ENCODE measurements at regions not wholly inside any gene's neighbourhood (a gene's known extent, or its start where the extent isn't known, plus 50 kb on each side); places are given as distances from the start of the nearest gene placed in this dataset.

DNA sequence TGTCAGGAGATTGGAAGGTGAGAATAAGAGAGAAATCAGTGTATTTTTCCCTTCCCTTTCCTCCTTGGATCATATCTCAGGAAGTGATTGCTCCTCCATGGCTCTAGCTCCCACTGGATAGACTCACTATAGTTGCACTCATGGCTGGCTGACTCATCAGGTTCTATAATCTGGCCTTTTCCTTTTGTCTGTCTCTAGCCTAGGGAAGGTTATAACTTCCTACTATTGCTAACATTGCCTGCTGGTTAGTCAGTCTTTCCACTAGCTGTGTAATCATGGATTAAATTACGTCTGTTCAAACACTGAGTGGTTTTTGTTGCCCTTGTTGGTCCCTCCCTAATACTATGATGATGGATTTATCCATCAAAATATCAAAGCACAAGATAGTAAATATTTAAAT lies 195.5 kb upstream of the VEGFC start:
- Histone ChIP-seq H3K4me3 (no peak overlapping the region), H3K27me3 (no peaks in the 10 kb centered on the region), H3K9me3 (no peaks in the 10 kb centered on the region), H3K36me3 (ENCODE audit: low read depth, missing control alignments) (no peaks in the 10 kb centered on the region), H3K4me1 (no peaks in the 10 kb centered on the region), H3K27ac (no peak overlapping the region)
- intact Hi-C loops (cut with DNase I; ENCODE audit: low total_unique reads) = no loop called here
- WGBS, 2 donors = 68 to 74% methylated on average over 1 of the region's 1 CpG
- DNase-seq = no peak
- no peak for TF ChIP-seq POLR2A (IDR thresholded peaks at IDR 0.05)
- TF ChIP-seq, protein P1, sequence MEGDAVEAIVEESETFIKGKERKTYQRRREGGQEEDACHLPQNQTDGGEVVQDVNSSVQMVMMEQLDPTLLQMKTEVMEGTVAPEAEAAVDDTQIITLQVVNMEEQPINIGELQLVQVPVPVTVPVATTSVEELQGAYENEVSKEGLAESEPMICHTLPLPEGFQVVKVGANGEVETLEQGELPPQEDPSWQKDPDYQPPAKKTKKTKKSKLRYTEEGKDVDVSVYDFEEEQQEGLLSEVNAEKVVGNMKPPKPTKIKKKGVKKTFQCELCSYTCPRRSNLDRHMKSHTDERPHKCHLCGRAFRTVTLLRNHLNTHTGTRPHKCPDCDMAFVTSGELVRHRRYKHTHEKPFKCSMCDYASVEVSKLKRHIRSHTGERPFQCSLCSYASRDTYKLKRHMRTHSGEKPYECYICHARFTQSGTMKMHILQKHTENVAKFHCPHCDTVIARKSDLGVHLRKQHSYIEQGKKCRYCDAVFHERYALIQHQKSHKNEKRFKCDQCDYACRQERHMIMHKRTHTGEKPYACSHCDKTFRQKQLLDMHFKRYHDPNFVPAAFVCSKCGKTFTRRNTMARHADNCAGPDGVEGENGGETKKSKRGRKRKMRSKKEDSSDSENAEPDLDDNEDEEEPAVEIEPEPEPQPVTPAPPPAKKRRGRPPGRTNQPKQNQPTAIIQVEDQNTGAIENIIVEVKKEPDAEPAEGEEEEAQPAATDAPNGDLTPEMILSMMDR (IDR thresholded peaks at IDR 0.05) = no peak

DNA sequence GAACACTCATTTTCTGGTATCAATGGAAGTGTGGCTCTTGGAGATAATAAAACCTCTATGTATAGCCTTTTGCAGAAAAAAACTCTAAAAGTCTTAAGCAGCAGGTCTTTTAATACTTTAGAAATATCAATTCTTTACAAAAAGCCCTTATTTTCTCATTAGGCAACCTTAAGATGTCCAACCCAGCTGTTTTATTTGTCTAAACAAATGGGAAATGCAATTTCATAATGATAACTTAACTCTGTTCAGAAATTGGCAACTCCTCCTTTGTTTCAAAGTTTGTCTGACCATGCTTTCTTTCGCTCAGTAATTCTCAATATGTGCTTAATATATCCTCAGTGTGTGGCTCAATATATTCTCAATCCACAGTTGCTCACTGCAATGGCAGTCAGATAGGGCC lies 196.5 kb upstream of the VEGFC start:
- Histone ChIP-seq H3K4me1 (no peaks in the 10 kb centered on the region), H3K9me3 (no peaks in the 10 kb centered on the region), H3K27me3 (no peaks in the 10 kb centered on the region), H3K4me3 (no peak overlapping the region), H3K36me3 (ENCODE audit: low read depth, missing control alignments) (no peaks in the 10 kb centered on the region), H3K27ac (no peak overlapping the region)
- WGBS, 2 donors = 76 to 77% methylated on average over 1 of the region's 1 CpG
- DNase-seq = no peak
- intact Hi-C loops (cut with DNase I; ENCODE audit: low total_unique reads) = no loop called here
- TF ChIP-seq, protein P1 (IDR thresholded peaks at IDR 0.05) = no peak
- TF ChIP-seq POLR2A (IDR thresholded peaks at IDR 0.05) = no peak

DNA sequence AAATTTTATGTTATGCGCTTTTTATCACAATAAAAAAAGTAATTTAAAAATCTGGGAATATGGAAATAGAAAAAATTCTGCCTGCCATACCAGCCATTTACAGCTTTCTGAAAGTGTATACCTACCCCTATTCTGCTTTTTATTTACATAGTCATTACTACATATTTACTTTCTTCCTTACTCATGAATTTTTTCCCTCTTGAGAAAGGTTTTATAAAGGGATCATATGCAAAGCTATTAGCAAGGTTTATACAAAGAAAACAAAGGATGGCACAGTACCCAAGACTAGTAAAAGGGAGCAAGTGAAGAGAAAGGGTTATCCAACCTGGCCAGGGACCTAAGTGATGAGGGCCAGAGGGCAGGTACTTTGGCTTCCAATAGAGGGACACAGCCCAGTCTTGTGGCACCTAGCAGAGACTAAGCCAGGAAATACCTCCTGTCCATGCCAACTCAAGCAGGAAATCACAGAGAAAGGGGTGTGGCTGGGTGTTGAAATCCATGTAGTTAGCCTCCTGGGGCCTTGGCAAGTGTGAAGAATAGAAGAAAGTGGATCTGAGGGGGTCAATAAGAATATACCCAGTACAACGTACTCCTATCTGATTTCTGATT lies 207.3 kb upstream of the VEGFC start:
- intact Hi-C loops (cut with DNase I; ENCODE audit: low total_unique reads) = no loop called here
- no peak overlapping the region for H3K27ac ChIP-seq
- H3K9me3 ChIP-seq = no peaks in the 10 kb centered on the region
- no peaks in the 10 kb centered on the region for H3K36me3 ChIP-seq (ENCODE audit: low read depth, missing control alignments)
- H3K4me3 ChIP-seq = no peak overlapping the region
- DNase-seq = no peak
- WGBS, 2 donors = 82 to 86% methylated on average over 2 of the region's 2 CpGs
- H3K27me3 ChIP-seq = no peaks in the 10 kb centered on the region
- no peak for TF ChIP-seq POLR2A (IDR thresholded peaks at IDR 0.05)
- TF ChIP-seq, protein P1 (IDR thresholded peaks at IDR 0.05) = no peak
- no peaks in the 10 kb centered on the region for H3K4me1 ChIP-seq

DNA sequence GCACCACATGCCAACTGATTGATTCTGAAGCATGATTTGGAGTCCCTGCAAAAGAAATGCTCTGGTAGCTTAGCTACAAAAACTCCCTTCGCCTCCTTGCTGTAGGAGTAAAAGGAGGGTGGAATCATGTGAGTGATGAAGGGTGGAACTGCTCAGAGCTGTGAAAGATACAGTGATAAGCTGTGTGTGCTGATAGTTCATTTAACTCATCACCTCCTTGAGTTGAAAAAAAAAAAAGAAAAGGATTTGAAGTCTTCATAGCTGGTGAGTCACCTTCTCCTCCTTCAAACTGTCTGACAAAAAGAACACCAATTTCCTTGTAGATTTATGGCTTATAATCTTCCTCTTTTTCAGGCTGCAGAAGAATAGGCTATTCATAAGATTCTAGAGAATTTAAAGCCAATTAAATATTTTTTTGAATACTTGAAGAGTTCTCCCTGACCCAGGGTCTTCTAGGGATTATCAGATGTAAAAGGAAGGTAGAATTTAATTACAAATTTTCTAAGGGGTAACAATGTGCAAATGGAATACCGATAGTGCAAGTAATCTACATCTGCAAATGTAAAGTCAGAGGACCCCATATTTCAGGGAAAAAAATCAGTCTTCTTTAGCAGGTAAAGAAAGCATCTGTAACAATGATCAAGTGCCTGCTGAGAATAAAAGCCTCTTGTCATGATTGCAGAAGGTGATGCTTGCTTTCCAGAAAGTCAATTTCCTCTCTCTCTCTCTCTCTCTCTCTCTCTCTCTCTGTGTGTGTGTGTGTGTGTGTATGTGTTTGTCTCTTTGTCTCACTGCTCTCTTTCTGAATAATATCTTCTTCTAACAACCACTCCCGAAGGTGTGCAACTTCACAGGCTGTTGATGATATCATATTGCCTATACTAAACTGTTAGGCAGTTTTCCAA lies 208.8 kb upstream of the VEGFC start:
- Histone ChIP-seq H3K27ac (no peak overlapping the region), H3K9me3 (no peaks in the 10 kb centered on the region), H3K4me1 (no peaks in the 10 kb centered on the region), H3K27me3 (no peaks in the 10 kb centered on the region), H3K4me3 (no peak overlapping the region), H3K36me3 (ENCODE audit: low read depth, missing control alignments) (no peaks in the 10 kb centered on the region)
- no peak for DNase-seq
- TF ChIP-seq POLR2A (IDR thresholded peaks at IDR 0.05) = no peak
- TF ChIP-seq, protein P1 (IDR thresholded peaks at IDR 0.05) = no peak
- intact Hi-C loops (cut with DNase I; ENCODE audit: low total_unique reads) = no loop called here
- WGBS, 2 donors = 51 to 60% methylated on average over 3 of the region's 3 CpGs

Data from testis (tissue), 2 donors.